Stomach smooth muscle (tissue), 2 donors: ENCODE measurements at regions not wholly inside any gene's neighbourhood (a gene's known extent, or its start where the extent isn't known, plus 50 kb on each side); places are given as distances from the start of the nearest gene placed in this dataset.
"Not testable (repeated sequence)": the region's sequence is repeated elsewhere in the genome, so short reads cannot be mapped to it uniquely, and the experiment has no call there.

ENCODE experiments used
- H3K27ac ChIP-seq: one replicate; pipeline ENCODE4 v1.7.0; 2013; ENCODE audit warnings: mild to moderate bottlenecking, low read length, inconsistent platforms
- H3K27me3 ChIP-seq, 2 donors: one replicate each; pipeline ENCODE4 v1.7.0; 2013; ENCODE audit warnings: low read length in 2 of 2; ENCODE audit not compliant: insufficient read depth in 2 of 2, control insufficient read depth in 1 of 2
- H3K36me3 ChIP-seq, 2 donors: one replicate each; pipeline ENCODE4 v1.7.0; 2013; ENCODE audit warnings: low read length in 2 of 2; ENCODE audit not compliant: control insufficient read depth in 2 of 2, insufficient read depth in 2 of 2
- H3K4me1 ChIP-seq: one replicate; pipeline ENCODE4 v1.7.0; 2013; ENCODE audit warnings: low read length; ENCODE audit not compliant: control insufficient read depth, insufficient read depth
- H3K4me3 ChIP-seq, 2 donors: one replicate each; pipeline ENCODE4 v1.7.0; 2013; ENCODE audit warnings: low read length in 2 of 2
- H3K9ac ChIP-seq, 2 donors: one replicate each; pipeline ENCODE4 v1.7.0; 2013; ENCODE audit warnings: low read length in 2 of 2, mild to moderate bottlenecking in 1 of 2
- H3K9me3 ChIP-seq, 2 donors: one replicate each; pipeline ENCODE4 v1.7.0; 2013; ENCODE audit warnings: low read length in 2 of 2; ENCODE audit not compliant: control insufficient read depth in 2 of 2
- donor health status: healthy.
- donor health status: Pancreatic carcinoma.

DNA sequence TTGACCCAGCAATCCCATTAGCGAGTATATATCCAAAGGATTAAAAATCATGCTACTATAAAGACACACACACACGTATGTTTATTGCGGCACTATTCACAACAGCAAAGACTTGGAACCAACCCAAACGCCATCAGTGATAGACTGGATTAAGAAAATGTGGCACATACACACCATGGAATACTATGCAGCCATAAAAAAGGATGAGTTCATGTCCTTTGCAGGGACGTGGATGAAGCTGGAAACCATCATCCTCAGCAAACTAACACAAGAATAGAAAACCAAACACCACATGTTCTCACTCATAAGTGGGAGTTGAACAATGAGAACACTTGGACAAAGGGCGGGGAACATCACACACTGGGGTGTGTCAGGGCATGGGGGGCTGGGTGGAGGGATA lies 296.2 kb upstream of the HS6ST1 start:
- H3K9ac ChIP-seq, H3K27ac ChIP-seq, H3K9me3 ChIP-seq, H3K36me3 ChIP-seq, H3K27me3 ChIP-seq, H3K4me1 ChIP-seq, H3K4me3 ChIP-seq: not testable (repeated sequence)

- H3K27me3 ChIP-seq, result no peaks in the 10 kb centered on the region
- no peak overlapping the region for H3K4me3 ChIP-seq
- no peaks in the 10 kb centered on the region for H3K4me1 ChIP-seq
- H3K9me3 ChIP-seq, result no peaks in the 10 kb centered on the region
- H3K27ac ChIP-seq, result no peak overlapping the region
- H3K36me3 ChIP-seq, result no peaks in the 10 kb centered on the region
- no peak overlapping the region for H3K9ac ChIP-seq
Observed at GRCh38 chr2:128615571-128615970, 296.9 kb upstream of the HS6ST1 start.

- Histone ChIP-seq H3K27ac (no peak overlapping the region), H3K9me3 (no peaks in the 10 kb centered on the region), H3K27me3 (no peaks in the 10 kb centered on the region), H3K36me3 (no peaks in the 10 kb centered on the region), H3K4me1 (no peaks in the 10 kb centered on the region), H3K4me3 (no peak overlapping the region), H3K9ac (no peak overlapping the region)
Observed at GRCh38 chr2:128617029-128617590, 298.4 kb upstream of the HS6ST1 start.

GRCh38 chr2:128617661-128618060 lies 299.0 kb upstream of the HS6ST1 start:
- Histone ChIP-seq H3K27me3 (no peaks in the 10 kb centered on the region), H3K36me3 (no peaks in the 10 kb centered on the region), H3K4me1 (no peaks in the 10 kb centered on the region), H3K4me3 (no peak overlapping the region), H3K9me3 (no peaks in the 10 kb centered on the region), H3K27ac (no peak overlapping the region), H3K9ac (no peak overlapping the region)

GRCh38 chr2:128618642-128619041 lies 300.0 kb upstream of the HS6ST1 start:
- Histone ChIP-seq H3K27ac (no peak overlapping the region), H3K27me3 (no peaks in the 10 kb centered on the region), H3K36me3 (no peaks in the 10 kb centered on the region), H3K4me3 (no peak overlapping the region), H3K9ac (no peak overlapping the region), H3K9me3 (no peaks in the 10 kb centered on the region), H3K4me1 (no peaks in the 10 kb centered on the region)

- Histone ChIP-seq H3K36me3 (no peaks in the 10 kb centered on the region), H3K27ac (no peak overlapping the region), H3K27me3 (no peaks in the 10 kb centered on the region), H3K9ac (no peak overlapping the region), H3K4me1 (no peaks in the 10 kb centered on the region), H3K9me3 (no peaks in the 10 kb centered on the region), H3K4me3 (no peak overlapping the region)
Observed at GRCh38 chr2:128619471-128620325, 301.0 kb upstream of the HS6ST1 start.

GRCh38 chr2:128621074-128621473 lies 302.4 kb upstream of the HS6ST1 start:
- no peak overlapping the region for H3K27ac ChIP-seq
- no peaks in the 10 kb centered on the region for H3K36me3 ChIP-seq
- H3K4me3 ChIP-seq, result no peak overlapping the region
- no peaks in the 10 kb centered on the region for H3K9me3 ChIP-seq
- no peaks in the 10 kb centered on the region for H3K27me3 ChIP-seq
- H3K4me1 ChIP-seq, result no peaks in the 10 kb centered on the region
- H3K9ac ChIP-seq, result no peak overlapping the region

DNA sequence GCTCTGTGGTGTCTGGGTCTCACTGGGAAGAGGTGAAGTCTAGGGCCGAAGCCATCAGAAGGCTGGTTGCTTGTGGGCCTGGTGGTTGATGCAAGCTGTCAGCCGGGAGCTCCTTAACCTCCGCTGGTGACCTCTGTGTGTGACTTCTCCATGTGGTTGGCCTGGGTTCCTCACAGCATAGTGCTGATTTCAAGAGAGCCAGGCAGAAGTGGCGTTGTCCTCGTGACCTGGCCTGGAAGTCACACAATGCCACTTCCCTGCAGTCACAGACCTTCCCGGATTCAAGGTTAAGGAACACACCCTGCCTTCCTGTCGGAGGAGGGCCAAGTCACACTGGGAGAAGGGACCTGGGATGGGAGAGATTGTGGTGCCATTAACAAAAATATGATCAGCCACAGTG lies 303.7 kb upstream of the HS6ST1 start:
- Histone ChIP-seq H3K36me3 (no peaks in the 10 kb centered on the region), H3K9ac (no peak overlapping the region), H3K27me3 (no peaks in the 10 kb centered on the region), H3K4me3 (no peak overlapping the region), H3K27ac (no peak overlapping the region), H3K9me3 (no peaks in the 10 kb centered on the region), H3K4me1 (no peaks in the 10 kb centered on the region)

- H3K9me3 ChIP-seq, result no peaks in the 10 kb centered on the region
- no peaks in the 10 kb centered on the region for H3K36me3 ChIP-seq
- H3K27me3 ChIP-seq, result no peaks in the 10 kb centered on the region
- H3K4me3 ChIP-seq, result no peak overlapping the region
- no peaks in the 10 kb centered on the region for H3K4me1 ChIP-seq
- H3K9ac ChIP-seq, result no peak overlapping the region
- no peak overlapping the region for H3K27ac ChIP-seq
Observed at GRCh38 chr2:128622955-128623620, 304.4 kb upstream of the HS6ST1 start.

DNA sequence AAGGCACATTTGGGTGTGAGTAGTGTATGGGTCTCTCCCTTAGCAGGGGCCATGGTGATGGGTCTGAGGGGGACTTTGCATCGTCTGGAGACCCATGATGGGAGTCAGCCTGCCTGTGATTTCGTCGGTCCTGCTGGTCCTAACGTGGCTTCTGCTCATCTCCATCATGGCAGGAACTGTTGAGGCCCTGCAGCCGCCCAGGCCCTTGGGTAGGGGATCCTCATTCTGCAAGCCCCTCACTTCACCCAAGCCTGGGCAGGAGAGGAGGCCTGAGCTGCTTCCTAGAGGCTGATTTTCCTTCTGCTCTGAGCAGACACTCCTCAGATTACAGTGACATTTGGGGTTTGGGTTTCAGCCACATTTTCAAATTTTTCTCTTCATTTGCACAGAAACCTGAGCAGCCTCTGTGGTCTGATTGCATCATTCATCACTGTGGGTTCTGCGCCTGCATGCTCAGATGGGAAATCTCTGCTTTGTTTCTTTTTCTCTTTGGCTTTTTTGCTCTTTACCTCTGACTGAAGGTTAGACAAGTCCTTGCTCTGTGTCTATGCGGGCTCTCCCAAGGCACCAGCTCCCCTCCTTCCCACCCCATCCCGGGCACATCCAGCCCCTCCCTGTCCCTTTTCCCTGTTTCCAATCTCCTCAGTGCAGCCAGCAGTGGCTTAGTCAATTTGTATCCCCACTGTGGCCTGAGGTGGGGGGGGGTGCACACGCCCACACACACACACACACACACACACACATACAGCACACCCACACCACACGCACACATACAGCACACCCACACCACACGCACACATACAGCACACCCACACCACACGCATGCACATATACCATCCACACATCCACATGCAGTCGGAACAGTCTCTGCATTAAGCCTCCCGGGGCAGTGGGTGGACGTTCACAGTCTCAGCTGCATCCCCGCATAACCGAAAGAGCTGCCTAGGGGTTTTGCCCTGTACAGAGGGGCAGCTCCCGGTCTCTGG lies 305.4 kb upstream of the HS6ST1 start:
- Histone ChIP-seq H3K4me1 (no peaks in the 10 kb centered on the region), H3K27ac (no peak overlapping the region)

More for the DNA sequence above, 305.4 kb upstream of the HS6ST1 start:
- Histone ChIP-seq H3K36me3 (no peaks in the 10 kb centered on the region), H3K9ac (no peak overlapping the region), H3K27me3 (no peaks in the 10 kb centered on the region), H3K9me3 (no peaks in the 10 kb centered on the region), H3K4me3 (no peak overlapping the region)
